Peyer's patch (tissue), 4 donors: ENCODE measurements at regions not wholly inside any gene's neighbourhood (a gene's known extent, or its start where the extent isn't known, plus 50 kb on each side); places are given as distances from the start of the nearest gene placed in this dataset.

ENCODE experiments used
- POLR2A ChIP-seq, 2 donors: fragments of 450-650 bp; IDR thresholded peaks; one replicate each; pipeline ENCODE4 v1.5.1; 2017; ENCODE audit warnings: antibody characterized with exemption in 2 of 2, mild to moderate bottlenecking in 2 of 2, moderate library complexity in 2 of 2
- TF ChIP-seq, protein P1 (sequence below), 6 experiments: fragments of 450-650 bp in 4 of 6; fragments of 200-600 bp in 2 of 6; sonication (generic) in 1 of 6; IDR thresholded peaks; one replicate each; pipeline ENCODE4 v1.5.1; 2017 to 2019; ENCODE audit warnings: antibody characterized with exemption in 6 of 6, mild to moderate bottlenecking in 3 of 6, moderate library complexity in 1 of 6

DNA sequence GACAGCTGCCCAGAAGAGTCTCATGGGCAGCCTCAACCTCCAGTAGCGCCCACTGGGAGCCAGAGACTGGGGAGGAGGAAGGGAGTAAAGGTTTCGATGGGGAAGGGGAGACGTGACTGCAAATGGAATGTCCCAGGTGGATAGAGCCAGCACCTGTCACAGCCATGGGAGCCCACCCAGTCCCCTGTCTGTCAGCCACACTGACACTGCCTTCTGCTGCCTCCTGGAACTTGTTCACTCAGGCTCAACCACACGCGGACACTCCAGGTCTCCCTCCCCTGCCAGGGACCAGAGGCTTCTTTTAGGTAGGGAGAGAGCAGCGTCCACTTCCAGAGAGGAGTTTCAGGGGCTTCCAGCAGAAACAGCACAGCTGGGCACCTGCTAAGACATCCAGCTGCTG is 346.3 kb downstream of the NPHP4 start:
- TF ChIP-seq, protein P1, sequence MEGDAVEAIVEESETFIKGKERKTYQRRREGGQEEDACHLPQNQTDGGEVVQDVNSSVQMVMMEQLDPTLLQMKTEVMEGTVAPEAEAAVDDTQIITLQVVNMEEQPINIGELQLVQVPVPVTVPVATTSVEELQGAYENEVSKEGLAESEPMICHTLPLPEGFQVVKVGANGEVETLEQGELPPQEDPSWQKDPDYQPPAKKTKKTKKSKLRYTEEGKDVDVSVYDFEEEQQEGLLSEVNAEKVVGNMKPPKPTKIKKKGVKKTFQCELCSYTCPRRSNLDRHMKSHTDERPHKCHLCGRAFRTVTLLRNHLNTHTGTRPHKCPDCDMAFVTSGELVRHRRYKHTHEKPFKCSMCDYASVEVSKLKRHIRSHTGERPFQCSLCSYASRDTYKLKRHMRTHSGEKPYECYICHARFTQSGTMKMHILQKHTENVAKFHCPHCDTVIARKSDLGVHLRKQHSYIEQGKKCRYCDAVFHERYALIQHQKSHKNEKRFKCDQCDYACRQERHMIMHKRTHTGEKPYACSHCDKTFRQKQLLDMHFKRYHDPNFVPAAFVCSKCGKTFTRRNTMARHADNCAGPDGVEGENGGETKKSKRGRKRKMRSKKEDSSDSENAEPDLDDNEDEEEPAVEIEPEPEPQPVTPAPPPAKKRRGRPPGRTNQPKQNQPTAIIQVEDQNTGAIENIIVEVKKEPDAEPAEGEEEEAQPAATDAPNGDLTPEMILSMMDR (IDR thresholded peaks at IDR 0.05) = no peak
- no peak for TF ChIP-seq POLR2A (IDR thresholded peaks at IDR 0.05)
